OCI-LY1 (cell line): ENCODE measurements at regions not wholly inside any gene's neighbourhood (a gene's known extent, or its start where the extent isn't known, plus 50 kb on each side); places are given as distances from the start of the nearest gene placed in this dataset.

Source experiments
- CTCF ChIP-seq: fragments of 200-600 bp; sonication (generic), shearing (Covaris generic); IDR thresholded peaks from 2 replicates; pipeline ENCODE4 v1.5.1; 2017; ENCODE audit warnings: mild to moderate bottlenecking, antibody characterized with exemption, low read length, moderate library complexity, mixed read lengths
- EZH2 ChIP-seq: fragments of 200-600 bp; sonication (generic), shearing (Covaris generic); IDR thresholded peaks from 2 replicates; pipeline ENCODE4 v1.8.0; 2017; ENCODE audit warnings: borderline replicate concordance, mixed run types, mild to moderate bottlenecking, antibody characterized with exemption, low read length, moderate library complexity, mixed read lengths

GRCh38 chr14:30305346-30305745 is 253.6 kb upstream of the G2E3 start:
- TF ChIP-seq CTCF (no peak), EZH2 (no peak)
